DOHH2 (cell line): ENCODE measurements at regions not wholly inside any gene's neighbourhood (a gene's known extent, or its start where the extent isn't known, plus 50 kb on each side); places are given as distances from the start of the nearest gene placed in this dataset.

Source experiments
- H3F3A ChIP-seq: fragments of 200-600 bp; sonication (generic), shearing (Covaris generic); 2 replicates; pipeline ENCODE4 v1.6.0; 2016; ENCODE audit warnings: antibody characterized with exemption, mild to moderate bottlenecking; ENCODE audit not compliant: control insufficient read depth, insufficient read depth
- H3K27ac ChIP-seq: fragments of 200-600 bp; sonication (generic); 2 replicates; pipeline ENCODE4 v1.5.1; 2014; ENCODE audit warnings: low read depth, mild to moderate bottlenecking, low read length, moderate library complexity
- H3K27me3 ChIP-seq: fragments of 200-600 bp; sonication (generic); 2 replicates; pipeline ENCODE4 v1.6.1; 2014; ENCODE audit warnings: mild to moderate bottlenecking, low read length, mixed read lengths; ENCODE audit not compliant: control insufficient read depth
- H3K36me3 ChIP-seq: fragments of 200-600 bp; sonication (generic); 2 replicates; pipeline ENCODE4 v1.6.1; 2014; ENCODE audit warnings: mild to moderate bottlenecking, low read length, moderate library complexity, mixed read lengths; ENCODE audit not compliant: control insufficient read depth
- H3K4me1 ChIP-seq: fragments of 200-600 bp; sonication (generic); 2 replicates; pipeline ENCODE4 v1.6.1; 2014; ENCODE audit warnings: mild to moderate bottlenecking, low read length, mixed read lengths; ENCODE audit not compliant: control insufficient read depth
- H3K4me2 ChIP-seq: fragments of 200-600 bp; sonication (generic); 2 replicates; pipeline ENCODE4 v1.6.0; 2014; ENCODE audit warnings: mild to moderate bottlenecking, low read length, moderate library complexity
- H3K4me3 ChIP-seq: fragments of 200-600 bp; sonication (generic); 2 replicates; pipeline ENCODE4 v1.5.1; 2014; ENCODE audit warnings: mild to moderate bottlenecking, low read length, mixed read lengths
- H3K79me2 ChIP-seq: fragments of 200-600 bp; sonication (generic); 2 replicates; pipeline ENCODE4 v1.6.1; 2014; ENCODE audit warnings: mild to moderate bottlenecking, low read length, mixed read lengths; ENCODE audit not compliant: control insufficient read depth
- H3K9me2 ChIP-seq: fragments of 200-600 bp; sonication (generic); replicated peaks from 2 replicates; pipeline ENCODE4 v1.6.1; 2014; ENCODE audit warnings: mild to moderate bottlenecking, low read length, mixed read lengths; ENCODE audit not compliant: control insufficient read depth
- H3K9me3 ChIP-seq: fragments of 200-600 bp; sonication (generic); 2 replicates; pipeline ENCODE4 v1.6.1; 2014; ENCODE audit warnings: antibody characterized with exemption, low read length, mixed read lengths; ENCODE audit not compliant: control insufficient read depth, insufficient read depth
- H4K20me1 ChIP-seq: fragments of 200-600 bp; sonication (generic); 2 replicates; pipeline ENCODE4 v1.6.0; 2014; ENCODE audit warnings: low read depth, mild to moderate bottlenecking, antibody characterized with exemption, low read length, moderate library complexity; ENCODE audit not compliant: control insufficient read depth, insufficient read depth
- EZH2phosphoT487 ChIP-seq: fragments of 200-600 bp; sonication (generic); IDR thresholded peaks from 2 replicates; pipeline ENCODE4 v1.6.1; 2017; ENCODE audit warnings: borderline replicate concordance, mild to moderate bottlenecking, antibody characterized with exemption, low read length, moderate library complexity, mixed read lengths
- TF ChIP-seq, protein P1 (sequence below): fragments of 200-600 bp; sonication (generic); IDR thresholded peaks from one replicate; pipeline ENCODE4 v1.5.1; 2014; ENCODE audit warnings: antibody characterized with exemption, mild to moderate bottlenecking, low read depth, low read length; ENCODE audit not compliant: poor library complexity, severe bottlenecking

DNA sequence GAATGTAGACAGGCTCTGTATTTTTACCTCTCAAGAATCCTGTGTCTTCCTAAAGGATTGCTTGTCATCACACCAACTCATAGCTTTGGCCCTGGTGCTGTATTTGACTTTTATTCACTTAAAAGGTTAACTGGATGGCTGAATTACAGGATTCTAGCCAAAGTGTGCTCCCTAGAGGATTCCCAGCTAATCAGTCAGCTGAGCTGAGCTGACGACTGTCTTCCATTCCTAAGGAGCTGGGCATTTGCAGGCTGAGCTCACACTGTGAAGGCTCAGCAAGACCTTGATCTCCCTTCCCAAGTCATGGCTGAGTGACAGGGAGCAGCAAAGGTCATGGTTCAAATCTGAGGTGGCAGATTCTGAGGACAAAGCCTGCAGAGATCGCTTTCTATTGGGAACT, 59.0 kb upstream of the PALM2AKAP2 start:
- H3K36me3 ChIP-seq: no peaks in the 10 kb centered on the region
- no peak overlapping the region for H3K27ac ChIP-seq
- H3K4me3 ChIP-seq: no peak overlapping the region
- TF ChIP-seq EZH2phosphoT487: no peak
- TF ChIP-seq, protein P1, sequence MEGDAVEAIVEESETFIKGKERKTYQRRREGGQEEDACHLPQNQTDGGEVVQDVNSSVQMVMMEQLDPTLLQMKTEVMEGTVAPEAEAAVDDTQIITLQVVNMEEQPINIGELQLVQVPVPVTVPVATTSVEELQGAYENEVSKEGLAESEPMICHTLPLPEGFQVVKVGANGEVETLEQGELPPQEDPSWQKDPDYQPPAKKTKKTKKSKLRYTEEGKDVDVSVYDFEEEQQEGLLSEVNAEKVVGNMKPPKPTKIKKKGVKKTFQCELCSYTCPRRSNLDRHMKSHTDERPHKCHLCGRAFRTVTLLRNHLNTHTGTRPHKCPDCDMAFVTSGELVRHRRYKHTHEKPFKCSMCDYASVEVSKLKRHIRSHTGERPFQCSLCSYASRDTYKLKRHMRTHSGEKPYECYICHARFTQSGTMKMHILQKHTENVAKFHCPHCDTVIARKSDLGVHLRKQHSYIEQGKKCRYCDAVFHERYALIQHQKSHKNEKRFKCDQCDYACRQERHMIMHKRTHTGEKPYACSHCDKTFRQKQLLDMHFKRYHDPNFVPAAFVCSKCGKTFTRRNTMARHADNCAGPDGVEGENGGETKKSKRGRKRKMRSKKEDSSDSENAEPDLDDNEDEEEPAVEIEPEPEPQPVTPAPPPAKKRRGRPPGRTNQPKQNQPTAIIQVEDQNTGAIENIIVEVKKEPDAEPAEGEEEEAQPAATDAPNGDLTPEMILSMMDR: no peak
- H3K9me3 ChIP-seq: no peaks in the 10 kb centered on the region
- H3K4me2 ChIP-seq: no peak overlapping the region
- no peaks in the 10 kb centered on the region for H3K79me2 ChIP-seq
- H3K9me2 ChIP-seq: no peaks in the 10 kb centered on the region
- H3F3A ChIP-seq: no peaks in the 10 kb centered on the region
- no peaks in the 10 kb centered on the region for H4K20me1 ChIP-seq
- no peaks in the 10 kb centered on the region for H3K4me1 ChIP-seq
- H3K27me3 ChIP-seq: no peaks in the 10 kb centered on the region; the same call in 1 of the 2 replicates

DNA sequence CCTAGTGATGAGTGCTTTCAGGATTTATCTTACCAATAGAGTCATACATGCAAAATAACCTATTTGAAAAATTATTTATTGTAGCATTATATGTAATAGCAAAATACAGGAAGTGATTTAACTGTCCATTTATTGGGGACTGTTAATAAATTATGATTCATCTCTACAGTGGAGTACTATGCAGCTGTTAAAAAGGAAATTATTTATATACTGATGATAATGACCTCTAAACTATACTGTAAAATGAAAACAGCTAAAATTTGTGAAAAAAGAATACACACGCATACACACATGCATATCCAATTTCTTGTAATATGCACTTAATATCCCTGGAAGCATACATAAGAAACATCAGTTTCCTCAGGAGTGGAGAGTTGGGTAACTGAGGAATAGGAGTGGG, 58.0 kb upstream of the PALM2AKAP2 start:
- Histone ChIP-seq H3K9me3 (no peaks in the 10 kb centered on the region), H3K27ac (no peak overlapping the region), H3K27me3 (no peaks in the 10 kb centered on the region), H3K36me3 (no peaks in the 10 kb centered on the region), H3K79me2 (no peaks in the 10 kb centered on the region), H3K9me2 (no peaks in the 10 kb centered on the region), H4K20me1 (no peaks in the 10 kb centered on the region), H3K4me2 (no peak overlapping the region), H3K4me1 (no peaks in the 10 kb centered on the region), H3K4me3 (no peak overlapping the region), H3F3A (no peaks in the 10 kb centered on the region)
- no peak for TF ChIP-seq EZH2phosphoT487
- TF ChIP-seq, protein P1: no peak

DNA sequence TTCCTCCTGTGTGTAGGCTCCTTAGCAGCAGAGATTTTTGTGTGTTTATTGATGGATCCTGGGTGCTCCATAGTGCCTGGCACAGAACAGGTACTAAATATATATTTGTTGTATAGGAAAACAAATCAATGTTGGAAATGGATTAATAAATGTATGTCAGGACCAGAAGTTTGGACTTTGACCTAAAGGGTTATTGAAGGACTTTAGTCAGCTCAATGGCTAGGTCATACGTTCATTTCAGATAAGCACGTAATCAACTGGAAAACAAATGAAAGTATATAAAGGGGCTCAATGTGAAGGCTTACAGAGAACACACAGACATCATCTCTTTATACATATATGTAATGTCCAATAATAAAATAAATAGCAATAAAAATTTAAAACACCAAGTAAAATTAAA, 56.2 kb upstream of the PALM2AKAP2 start:
- no peaks in the 10 kb centered on the region for H3K79me2 ChIP-seq
- no peaks in the 10 kb centered on the region for H3K27me3 ChIP-seq
- TF ChIP-seq, protein P1: no peak
- no peak for TF ChIP-seq EZH2phosphoT487
- H4K20me1 ChIP-seq: no peaks in the 10 kb centered on the region
- H3K9me2 ChIP-seq: no peaks in the 10 kb centered on the region
- no peaks in the 10 kb centered on the region for H3F3A ChIP-seq
- no peak overlapping the region for H3K4me3 ChIP-seq
- no peaks in the 10 kb centered on the region for H3K9me3 ChIP-seq
- H3K4me1 ChIP-seq: no peaks in the 10 kb centered on the region
- no peaks in the 10 kb centered on the region for H3K36me3 ChIP-seq
- H3K27ac ChIP-seq: no peak overlapping the region
- no peak overlapping the region for H3K4me2 ChIP-seq

DNA sequence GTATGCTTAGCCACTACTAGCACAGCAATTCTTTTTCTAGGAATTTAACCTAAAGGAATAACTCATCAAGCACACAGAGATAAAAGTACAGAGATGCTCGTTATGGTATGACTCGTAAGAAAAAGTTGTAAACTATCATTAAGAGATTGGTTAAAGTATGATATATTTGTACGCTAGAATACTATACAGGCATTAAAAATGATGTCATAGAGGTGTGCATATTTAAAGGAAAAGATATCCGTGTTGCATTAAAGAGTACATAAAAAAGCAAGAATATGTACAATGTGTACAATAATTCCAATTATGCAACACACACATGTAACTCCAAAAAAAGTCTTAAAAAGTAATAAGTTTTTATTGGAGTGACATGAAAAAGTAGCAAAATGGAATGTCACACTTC, 54.5 kb upstream of the PALM2AKAP2 start:
- no peaks in the 10 kb centered on the region for H3K9me2 ChIP-seq
- no peaks in the 10 kb centered on the region for H4K20me1 ChIP-seq
- H3K27me3 ChIP-seq: no peaks in the 10 kb centered on the region
- no peak overlapping the region for H3K4me3 ChIP-seq
- no peaks in the 10 kb centered on the region for H3K36me3 ChIP-seq
- TF ChIP-seq, protein P1: no peak
- no peak for TF ChIP-seq EZH2phosphoT487
- H3F3A ChIP-seq: no peaks in the 10 kb centered on the region
- no peaks in the 10 kb centered on the region for H3K4me1 ChIP-seq
- no peaks in the 10 kb centered on the region for H3K9me3 ChIP-seq
- H3K27ac ChIP-seq: no peak overlapping the region
- H3K79me2 ChIP-seq: no peaks in the 10 kb centered on the region
- no peak overlapping the region for H3K4me2 ChIP-seq
